H1 (cell line): ENCODE measurements at regions not wholly inside any gene's neighbourhood (a gene's known extent, or its start where the extent isn't known, plus 50 kb on each side); places are given as distances from the start of the nearest gene placed in this dataset.

Experiments used
- CEBPB ChIP-seq: IDR thresholded peaks from 2 replicates; pipeline ENCODE4 v1.6.1; 2012; ENCODE audit warnings: low read depth, low read length
- CTCF ChIP-seq, 3 experiments: IDR thresholded peaks; 1 replicate in 2 of 3; 2 replicates in 1 of 3; pipeline versions ENCODE4 v1.5.1 to v1.6.1; 2011; ENCODE audit warnings: low read length in 3 of 3, mild to moderate bottlenecking in 3 of 3, inconsistent platforms in 2 of 3, low read depth in 1 of 3, moderate library complexity in 1 of 3; ENCODE audit not compliant: insufficient read depth in 1 of 3; ENCODE audit errors: control extremely low read depth in 1 of 3
- EP300 ChIP-seq, 2 experiments: IDR thresholded peaks; 1 replicate in 1 of 2; 2 replicates in 1 of 2; pipeline ENCODE4 v1.6.1; 2011 to 2012; ENCODE audit warnings: low read depth in 2 of 2, low read length in 2 of 2, mild to moderate bottlenecking in 2 of 2, borderline replicate concordance in 1 of 2, inconsistent platforms in 1 of 2, moderate library complexity in 1 of 2
- JUN ChIP-seq: IDR thresholded peaks from 2 replicates; pipeline ENCODE4 v1.6.1; 2011; ENCODE audit warnings: low read depth, mild to moderate bottlenecking, improper control_type of control experiment, low read length
- KDM5A ChIP-seq: fragments of 200-600 bp; IDR thresholded peaks from 2 replicates; pipeline ENCODE4 v1.7.1; 2012; ENCODE audit warnings: mild to moderate bottlenecking, low read length, inconsistent platforms, mixed read lengths
- POLR2A ChIP-seq, 2 experiments: IDR thresholded peaks; 1 replicate in 1 of 2; 2 replicates in 1 of 2; pipeline ENCODE4 v1.6.1; 2011; ENCODE audit warnings: low read depth in 2 of 2, low read length in 2 of 2, mild to moderate bottlenecking in 2 of 2; ENCODE audit errors: control extremely low read depth in 1 of 2
- SIN3A ChIP-seq, 2 experiments: IDR thresholded peaks in 1 of 2; conservative IDR thresholded peaks in 1 of 2; 2 replicates each; pipeline ENCODE4 v1.6.1; 2011 to 2012; ENCODE audit warnings: low read length in 2 of 2, improper control_type of control experiment in 1 of 2, low read depth in 1 of 2, mild to moderate bottlenecking in 1 of 2
- TAF7 ChIP-seq: optimal IDR thresholded peaks from 2 replicates; pipeline ENCODE3; 2011; ENCODE audit warnings: low read depth, mild to moderate bottlenecking, inconsistent platforms, low read length, moderate library complexity, borderline replicate concordance
- TBP ChIP-seq: IDR thresholded peaks from 2 replicates; pipeline ENCODE4 v1.6.1; 2011; ENCODE audit warnings: low read depth, low read length, improper control_type of control experiment
- USF2 ChIP-seq: IDR thresholded peaks from 2 replicates; pipeline ENCODE4 v1.6.1; 2011; ENCODE audit warnings: low read length, improper control_type of control experiment

- TF ChIP-seq TBP: no peak
- no peak for TF ChIP-seq USF2
- no peak for TF ChIP-seq CTCF (IDR thresholded peaks at IDR 0.05; ENCODE audit: control extremely low read depth in 1 of 3, insufficient read depth in 1 of 3, low read depth in 1 of 3, low read length in 3 of 3)
- TF ChIP-seq POLR2A (IDR thresholded peaks at IDR 0.05; ENCODE audit: control extremely low read depth in 1 of 2, low read depth in 2 of 2, low read length in 2 of 2): no peak
- TF ChIP-seq CEBPB: no peak
- TF ChIP-seq KDM5A: no peak
- no peak for TF ChIP-seq TAF7
- no peak for TF ChIP-seq SIN3A (conservative IDR thresholded peaks at IDR 0.05 in 1 of 2, IDR thresholded peaks at IDR 0.05 in 1 of 2; ENCODE audit: low read depth in 1 of 2, low read length in 2 of 2)
- no peak for TF ChIP-seq EP300 (IDR thresholded peaks at IDR 0.05; ENCODE audit: borderline replicate concordance in 1 of 2, low read depth in 2 of 2, low read length in 2 of 2)
- no peak for TF ChIP-seq JUN
These were observed 64.8 kb upstream of the PCSK6 start for GRCh38 chr15:101554115-101554915.
